Chondrocyte (in vitro differentiated cells): ENCODE measurements at regions not wholly inside any gene's neighbourhood (a gene's known extent, or its start where the extent isn't known, plus 50 kb on each side); places are given as distances from the start of the nearest gene placed in this dataset.

Experiments
- DNase-seq: peaks from one replicate; pipeline ENCODE4 v3.0.0; 2021; ENCODE audit warnings: mixed read lengths, low spot score
- H3K27ac Mint-ChIP-seq: one replicate; pipeline ENCODE4 v1.8.0; 2021; ENCODE audit warnings: mild to moderate bottlenecking, moderate library complexity, mixed read lengths; ENCODE audit not compliant: unreplicated experiment
- H3K27me3 Mint-ChIP-seq: 2 replicates; pipeline ENCODE4 v1.8.0; 2021; ENCODE audit warnings: low read depth, mixed read lengths
- H3K36me3 Mint-ChIP-seq: 2 replicates; pipeline ENCODE4 v1.8.0; 2021; ENCODE audit warnings: low read depth, mixed read lengths
- H3K4me1 Mint-ChIP-seq: 2 replicates; pipeline ENCODE4 v1.8.0; 2021; ENCODE audit warnings: low read depth, mild to moderate bottlenecking, mixed read lengths
- H3K4me3 Mint-ChIP-seq: one replicate; pipeline ENCODE4 v1.8.0; 2021; ENCODE audit warnings: mild to moderate bottlenecking, moderate library complexity, mixed read lengths; ENCODE audit not compliant: unreplicated experiment
- H3K9me3 Mint-ChIP-seq: 2 replicates; pipeline ENCODE4 v1.8.0; 2021; ENCODE audit warnings: low read depth, mixed read lengths
- CTCF ChIP-seq: fragments of 200-600 bp; sonication (generic); IDR thresholded peaks from 2 replicates; pipeline ENCODE4 v1.5.0; 2021; ENCODE audit warnings: antibody characterized with exemption, mild to moderate bottlenecking, moderate library complexity

GRCh38 chr5:20098694-20099093, 110.7 kb upstream of the CDH18 start:
- Mint-ChIP-seq H3K4me1 (no peaks in the 10 kb centered on the region), H3K27ac (no peak overlapping the region), H3K4me3 (no peak overlapping the region), H3K27me3 (peaks cover 2% of the 10 kb centered on the region), H3K9me3 (no peaks in the 10 kb centered on the region), H3K36me3 (no peaks in the 10 kb centered on the region)
- no peak for DNase-seq
- TF ChIP-seq CTCF: no peak

- no peak overlapping the region for H3K27ac Mint-ChIP-seq
- no peak overlapping the region for H3K4me3 Mint-ChIP-seq
- TF ChIP-seq CTCF: no peak
- H3K36me3 Mint-ChIP-seq: no peaks in the 10 kb centered on the region
- H3K9me3 Mint-ChIP-seq: peaks cover 6% of the 10 kb centered on the region
- DNase-seq: no peak
- H3K4me1 Mint-ChIP-seq: no peaks in the 10 kb centered on the region
- no peaks in the 10 kb centered on the region for H3K27me3 Mint-ChIP-seq
Observed at GRCh38 chr5:20088361-20088760, 100.4 kb upstream of the CDH18 start.

GRCh38 chr5:20087299-20087698, 99.3 kb upstream of the CDH18 start:
- DNase-seq: no peak
- no peaks in the 10 kb centered on the region for H3K36me3 Mint-ChIP-seq
- H3K27me3 Mint-ChIP-seq: no peaks in the 10 kb centered on the region
- no peak for TF ChIP-seq CTCF
- H3K4me1 Mint-ChIP-seq: no peaks in the 10 kb centered on the region
- peaks cover 6% of the 10 kb centered on the region for H3K9me3 Mint-ChIP-seq
- H3K27ac Mint-ChIP-seq: no peak overlapping the region
- no peak overlapping the region for H3K4me3 Mint-ChIP-seq

- TF ChIP-seq CTCF: no peak
- Mint-ChIP-seq H3K4me3 (no peak overlapping the region), H3K27me3 (peaks cover 2% of the 10 kb centered on the region), H3K9me3 (no peaks in the 10 kb centered on the region), H3K4me1 (no peaks in the 10 kb centered on the region), H3K36me3 (no peaks in the 10 kb centered on the region), H3K27ac (no peak overlapping the region)
- DNase-seq: no peak
Observed at GRCh38 chr5:20077186-20077585, 89.2 kb upstream of the CDH18 start.

GRCh38 chr5:20056933-20057332, 68.9 kb upstream of the CDH18 start:
- Mint-ChIP-seq H3K4me1 (no peaks in the 10 kb centered on the region), H3K27ac (no peak overlapping the region), H3K27me3 (peaks cover 8% of the 10 kb centered on the region), H3K36me3 (no peaks in the 10 kb centered on the region), H3K4me3 (no peak overlapping the region), H3K9me3 (peaks cover 7% of the 10 kb centered on the region)
- TF ChIP-seq CTCF: no peak
- DNase-seq: no peak
